ENCODE measurements at regions not wholly inside any gene's neighbourhood (a gene's known extent, or its start where the extent isn't known, plus 50 kb on each side); places are given as distances from the start of the nearest gene placed in this dataset.
"Not testable (repeated sequence)": the region's sequence is repeated elsewhere in the genome, so short reads cannot be mapped to it uniquely, and the experiment has no call there.

GRCh38 chr6:120786682-120787081, 547.6 kb downstream of the TBC1D32 start:
- DNase-seq, result no peak

DNA sequence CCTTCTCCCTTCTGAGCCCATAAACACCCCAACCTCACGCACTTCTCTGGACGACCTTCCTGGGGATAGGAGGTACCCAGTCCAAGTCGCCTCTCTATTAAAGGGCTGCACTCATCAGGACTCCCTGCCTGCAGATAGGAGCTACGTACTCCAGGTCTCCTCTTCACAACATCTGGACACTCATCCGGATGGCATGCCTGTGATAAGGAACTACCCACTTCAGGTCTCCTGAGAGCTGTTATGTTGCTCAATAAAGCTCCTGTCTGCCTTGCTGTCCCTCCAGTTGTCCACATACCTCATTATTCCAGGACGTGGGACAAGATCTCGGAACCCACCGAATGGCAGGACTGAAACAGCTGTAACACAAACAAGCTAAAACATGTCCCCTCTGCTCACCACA, 548.0 kb downstream of the TBC1D32 start:
- DNase-seq, result no peak

GRCh38 chr6:120785459-120786086, 548.7 kb downstream of the TBC1D32 start:
- no peak for DNase-seq

DNA sequence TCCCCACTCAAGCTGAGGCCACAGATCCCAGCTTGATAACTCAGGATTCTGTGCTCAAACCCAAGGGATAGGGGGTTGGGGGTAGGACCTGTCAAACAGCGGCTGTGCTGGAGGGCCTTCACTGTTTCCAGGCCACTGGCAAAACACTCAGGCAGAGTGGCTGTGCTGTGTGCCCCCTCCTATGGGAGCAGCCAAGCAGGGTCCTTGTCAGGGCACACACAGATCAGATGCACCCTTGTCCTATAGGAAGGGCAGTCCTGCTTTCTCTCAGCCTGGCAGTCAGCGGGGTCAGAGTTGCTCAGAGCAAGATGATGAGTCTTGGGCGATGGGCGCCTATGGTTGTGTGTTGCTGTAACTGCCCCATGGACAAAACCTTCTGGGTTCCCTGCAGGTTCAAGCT, 554.8 kb downstream of the TBC1D32 start:
- DNase-seq, result no peak

GRCh38 chr6:120775698-120776097, 558.6 kb downstream of the TBC1D32 start:
- DNase-seq, result no peak

DNA sequence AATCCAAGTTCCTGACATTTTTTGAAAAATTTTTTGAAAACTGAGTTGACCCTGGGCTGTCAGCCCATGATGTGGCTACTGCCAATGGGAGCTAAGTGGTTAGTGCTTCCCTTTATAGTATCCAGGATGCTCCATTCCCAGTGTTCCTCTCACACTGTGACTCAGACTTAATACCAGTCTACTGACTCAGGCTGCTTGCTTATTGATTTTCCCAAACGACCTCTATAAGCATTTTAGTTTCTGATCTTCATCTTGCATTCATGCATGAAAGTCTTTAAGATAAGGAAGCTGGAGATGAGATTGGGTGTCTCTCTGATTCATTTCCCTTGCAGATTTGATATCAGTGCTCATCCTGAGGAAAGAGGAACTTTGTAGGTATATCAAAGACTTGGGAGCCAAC, 560.0 kb downstream of the TBC1D32 start:
- DNase-seq, result no peak

- DNase-seq, result no peak
These were observed 563.3 kb downstream of the TBC1D32 start for GRCh38 chr6:120771019-120771418.

DNA sequence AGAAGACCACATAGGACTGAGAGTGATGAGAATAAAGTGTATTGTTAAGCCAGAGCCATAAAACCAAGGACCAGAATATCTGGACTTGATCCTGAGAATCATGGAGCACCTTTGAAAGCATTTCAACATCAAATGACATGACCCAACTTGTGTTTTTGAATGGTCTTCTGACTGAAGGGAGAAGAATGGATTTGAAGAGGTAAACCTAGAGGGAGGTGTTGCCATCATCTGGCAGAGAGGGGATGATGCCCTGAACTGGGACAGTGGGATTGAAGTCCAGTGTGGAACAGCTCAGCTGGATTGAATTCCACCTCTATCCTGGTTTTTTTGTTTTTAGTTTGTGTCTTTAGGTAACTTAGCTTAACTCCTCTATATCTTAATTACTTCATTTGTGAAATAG, 570.0 kb downstream of the TBC1D32 start:
- no peak for DNase-seq

GRCh38 chr6:120759570-120759969, 574.7 kb downstream of the TBC1D32 start:
- no peak for DNase-seq

DNA sequence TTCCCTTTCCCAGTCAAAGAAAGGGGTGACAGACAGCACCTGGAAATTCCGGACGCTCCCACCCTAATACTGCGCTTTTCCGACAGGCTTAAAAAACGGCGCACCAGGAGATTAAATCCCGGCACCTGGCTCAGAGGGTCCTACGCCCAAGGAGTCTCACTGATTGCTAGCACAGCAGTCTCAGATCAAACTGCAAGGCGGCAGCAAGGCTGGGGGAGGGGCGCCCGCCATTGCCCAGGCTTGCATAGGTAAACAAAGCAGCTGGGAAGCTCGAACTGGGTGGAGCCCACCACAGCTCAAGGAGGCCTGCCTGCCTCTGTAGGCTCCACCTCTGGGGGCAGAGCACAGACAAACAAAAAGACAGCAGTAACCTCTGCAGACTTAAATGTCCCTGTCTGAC, 585.7 kb downstream of the TBC1D32 start:
- not testable (repeated sequence) for DNase-seq

DNA sequence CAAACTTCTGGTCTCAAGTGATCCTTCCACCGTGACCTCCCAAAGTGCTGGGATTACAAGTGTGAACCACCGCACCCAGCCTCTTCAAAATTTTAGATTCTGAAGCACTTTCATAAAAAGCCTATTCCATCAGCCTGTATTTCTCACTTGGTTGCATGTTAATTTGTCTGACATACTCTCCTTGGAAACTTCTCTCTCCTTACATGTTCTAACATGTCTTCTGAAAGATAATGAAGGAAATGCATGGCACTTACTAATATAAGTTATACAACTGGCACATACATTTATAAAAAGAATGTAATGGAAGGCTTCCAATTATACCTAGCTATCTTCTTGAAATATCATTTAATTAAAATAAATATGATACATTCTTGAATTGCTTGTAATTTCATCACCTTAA, 597.5 kb downstream of the TBC1D32 start:
- DNase-seq, result no peak

- no peak for DNase-seq
These were observed 598.6 kb downstream of the TBC1D32 start for GRCh38 chr6:120735641-120736040.

- no peak for DNase-seq
These were observed 623.0 kb downstream of the TBC1D32 start for GRCh38 chr6:120711255-120711654.

DNA sequence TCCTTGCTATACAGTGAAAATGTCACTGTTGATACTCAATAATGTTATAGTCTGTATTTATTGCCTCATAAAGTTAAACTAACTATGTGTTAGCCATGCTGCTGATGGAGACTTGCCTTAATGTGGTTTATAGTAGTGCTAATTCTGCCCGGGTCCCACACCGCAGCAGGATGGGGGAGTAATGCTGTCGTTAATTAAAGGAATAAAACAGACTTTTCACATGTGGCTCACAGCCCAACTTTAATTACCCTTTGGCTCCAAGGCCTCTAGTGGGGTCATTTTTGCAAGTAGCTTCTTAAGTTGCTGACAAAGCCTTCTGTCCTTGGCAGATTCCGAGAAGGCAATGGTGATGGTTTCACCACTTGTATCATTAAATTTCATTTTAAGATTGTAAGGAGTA, 634.3 kb downstream of the TBC1D32 start:
- DNase-seq, result no peak

DNA sequence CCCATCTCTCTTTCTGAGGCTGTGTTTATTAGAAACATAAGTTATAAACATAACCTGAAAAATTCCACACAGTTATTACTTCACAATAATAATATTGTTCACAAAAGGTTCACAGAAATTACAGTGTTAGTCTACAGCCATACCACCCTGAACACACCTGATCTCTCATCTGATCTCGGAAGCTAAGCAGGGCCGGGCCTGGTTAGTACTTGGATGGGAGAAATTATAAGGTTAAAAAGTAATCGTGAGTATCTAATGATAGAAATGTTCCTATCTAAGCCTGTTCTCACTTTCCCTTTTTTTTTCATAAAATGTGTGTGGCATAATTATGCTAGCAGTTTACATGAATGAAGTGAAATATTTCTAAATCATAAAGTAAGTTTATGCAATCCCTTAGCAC, 647.8 kb downstream of the TBC1D32 start:
- DNase-seq, result no peak

- no peak for DNase-seq
These were observed 652.1 kb downstream of the TBC1D32 start for GRCh38 chr6:120682145-120682544.

DNA sequence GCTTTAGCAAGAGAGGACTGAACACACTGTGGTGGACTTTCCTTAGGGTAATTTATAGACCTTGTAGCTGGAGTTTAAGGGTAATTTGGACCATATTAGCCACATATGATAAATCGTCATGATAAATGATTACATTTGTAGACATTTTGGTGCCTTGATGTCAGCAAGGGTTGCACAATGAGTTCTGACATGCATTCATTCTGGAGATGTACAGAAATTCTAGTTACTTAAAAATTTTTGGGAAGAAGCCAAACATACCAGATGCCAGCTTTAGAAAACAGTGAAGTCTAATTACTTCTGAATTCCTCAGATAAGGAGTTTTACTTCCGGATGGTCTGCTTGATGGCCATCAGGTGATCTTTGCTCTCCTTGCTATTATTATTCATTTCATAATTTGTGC, 653.1 kb downstream of the TBC1D32 start:
- DNase-seq, result no peak

DNA sequence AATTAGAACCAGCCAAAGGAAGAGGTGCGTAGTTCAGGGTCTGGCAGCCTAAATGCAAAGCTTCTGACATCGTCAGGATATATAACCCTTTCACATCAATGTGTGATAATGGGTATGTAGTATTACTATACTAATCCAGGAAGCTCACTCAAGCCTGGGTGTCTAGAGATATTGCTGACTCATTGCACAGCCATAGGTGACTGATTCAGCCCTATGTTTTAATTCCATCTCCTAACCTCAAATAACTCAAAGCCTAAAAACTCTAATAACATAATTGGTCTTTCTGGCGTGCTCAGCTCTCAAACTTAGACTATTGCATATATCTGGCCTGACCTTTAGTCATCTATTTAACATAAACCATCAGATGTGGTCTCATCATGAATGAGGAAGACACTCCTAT, 658.4 kb downstream of the TBC1D32 start:
- no peak for DNase-seq

DNA sequence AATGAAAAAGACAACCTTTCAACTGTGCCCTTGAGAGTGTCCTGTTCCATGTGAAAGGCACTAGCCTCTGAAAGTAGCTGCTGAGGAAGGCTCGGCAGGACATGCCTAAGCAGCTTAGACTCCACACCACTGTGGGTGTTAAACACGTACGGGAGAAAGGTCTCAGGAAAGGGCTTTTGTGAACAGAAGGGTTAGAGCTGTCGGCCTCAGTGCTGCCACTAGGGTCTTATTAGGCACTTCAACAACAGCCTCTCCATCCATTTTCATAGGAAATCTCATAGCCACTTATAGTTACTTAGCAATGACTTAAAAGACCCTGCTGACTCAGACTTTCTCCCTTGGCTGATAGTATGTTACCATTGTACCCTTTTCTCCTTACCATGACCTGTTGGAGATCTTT, 662.8 kb downstream of the TBC1D32 start:
- no peak for DNase-seq

DNA sequence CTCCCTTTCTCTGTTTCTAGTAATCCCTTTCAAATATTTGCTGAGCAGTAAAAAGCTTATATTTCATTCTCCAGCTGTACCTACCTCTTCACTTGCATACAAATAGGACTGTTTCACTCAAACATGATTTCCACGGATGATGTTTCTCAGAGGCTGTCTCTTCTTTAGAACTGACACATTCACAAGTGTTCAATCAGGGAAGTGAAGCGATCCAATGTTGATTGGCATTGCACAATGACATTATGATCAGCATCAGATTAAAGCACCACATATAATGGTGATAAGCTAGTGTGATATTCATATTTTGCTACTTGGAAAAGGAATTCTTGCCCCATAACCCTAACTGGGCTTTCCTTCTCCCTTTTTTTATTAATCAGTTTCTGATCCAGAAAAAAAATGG, 681.8 kb downstream of the TBC1D32 start:
- DNase-seq, result no peak

GRCh38 chr6:120648713-120649112, 685.6 kb downstream of the TBC1D32 start:
- DNase-seq, result no peak

GRCh38 chr6:120646101-120646500, 688.2 kb downstream of the TBC1D32 start:
- no peak for DNase-seq

DNA sequence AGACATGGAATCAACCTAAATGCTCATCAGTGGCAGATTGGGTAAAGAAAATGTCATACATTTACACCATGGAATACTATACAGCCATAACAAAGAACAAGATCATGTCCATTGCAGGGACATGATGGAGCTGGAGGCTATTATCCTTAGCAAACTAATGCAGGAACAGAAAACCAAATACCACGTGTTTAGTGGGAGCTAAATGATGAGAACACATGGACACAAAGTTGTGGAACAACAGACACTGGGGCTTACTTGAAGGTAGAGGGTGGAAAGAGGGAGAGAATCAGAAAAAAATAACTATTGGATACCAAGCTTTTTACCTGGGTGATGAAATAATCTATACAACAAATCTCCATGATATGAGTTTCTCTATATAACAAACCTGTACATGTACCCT, 701.3 kb downstream of the TBC1D32 start:
- DNase-seq, result no peak

- DNase-seq, result no peak
These were observed 706.7 kb downstream of the TBC1D32 start for GRCh38 chr6:120627612-120628011.

GRCh38 chr6:120622127-120622631, 712.1 kb downstream of the TBC1D32 start:
- DNase-seq, result no peak
